Upper lobe of left lung (tissue), 4 donors: ENCODE measurements at regions not wholly inside any gene's neighbourhood (a gene's known extent, or its start where the extent isn't known, plus 50 kb on each side); places are given as distances from the start of the nearest gene placed in this dataset.

Experiments used
- EP300 ChIP-seq, 4 donors: sonication (generic); formaldehyde crosslinking; IDR thresholded peaks; one replicate each; pipeline ENCODE4 v1.5.1; 2017; ENCODE audit warnings: antibody characterized with exemption in 4 of 4, control low read depth in 2 of 4
- TF ChIP-seq, protein P1 (sequence below), 6 experiments: fragments of 450-650 bp in 4 of 6; fragments of 200-600 bp in 2 of 6; sonication (generic) in 2 of 6; IDR thresholded peaks; one replicate each; pipeline ENCODE4 v1.5.1; 2016 to 2019; ENCODE audit warnings: antibody characterized with exemption in 6 of 6

DNA sequence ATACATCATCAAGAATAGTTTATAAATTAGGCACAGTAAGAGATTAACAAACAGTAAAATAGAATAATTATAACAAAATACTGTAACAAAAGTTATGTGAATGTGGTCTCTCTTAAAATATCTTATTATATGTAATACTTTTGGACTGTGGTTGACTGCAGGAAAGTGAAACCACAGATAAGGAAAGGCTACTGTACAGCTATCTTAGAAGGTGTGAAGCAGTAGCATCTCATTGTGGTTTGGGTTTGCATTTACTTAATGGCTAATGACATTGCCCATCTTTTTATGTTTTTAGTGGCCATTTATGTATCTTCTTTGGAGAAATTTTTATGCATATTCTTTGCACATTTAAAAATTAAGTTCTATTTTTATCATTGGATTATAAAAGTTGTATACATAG, 296.4 kb upstream of the MAGI2 start:
- TF ChIP-seq, protein P1, sequence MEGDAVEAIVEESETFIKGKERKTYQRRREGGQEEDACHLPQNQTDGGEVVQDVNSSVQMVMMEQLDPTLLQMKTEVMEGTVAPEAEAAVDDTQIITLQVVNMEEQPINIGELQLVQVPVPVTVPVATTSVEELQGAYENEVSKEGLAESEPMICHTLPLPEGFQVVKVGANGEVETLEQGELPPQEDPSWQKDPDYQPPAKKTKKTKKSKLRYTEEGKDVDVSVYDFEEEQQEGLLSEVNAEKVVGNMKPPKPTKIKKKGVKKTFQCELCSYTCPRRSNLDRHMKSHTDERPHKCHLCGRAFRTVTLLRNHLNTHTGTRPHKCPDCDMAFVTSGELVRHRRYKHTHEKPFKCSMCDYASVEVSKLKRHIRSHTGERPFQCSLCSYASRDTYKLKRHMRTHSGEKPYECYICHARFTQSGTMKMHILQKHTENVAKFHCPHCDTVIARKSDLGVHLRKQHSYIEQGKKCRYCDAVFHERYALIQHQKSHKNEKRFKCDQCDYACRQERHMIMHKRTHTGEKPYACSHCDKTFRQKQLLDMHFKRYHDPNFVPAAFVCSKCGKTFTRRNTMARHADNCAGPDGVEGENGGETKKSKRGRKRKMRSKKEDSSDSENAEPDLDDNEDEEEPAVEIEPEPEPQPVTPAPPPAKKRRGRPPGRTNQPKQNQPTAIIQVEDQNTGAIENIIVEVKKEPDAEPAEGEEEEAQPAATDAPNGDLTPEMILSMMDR (IDR thresholded peaks at IDR 0.05) = no peak
- no peak for TF ChIP-seq EP300 (IDR thresholded peaks at IDR 0.05)
